RWPE2 (cell line): ENCODE measurements at regions not wholly inside any gene's neighbourhood (a gene's known extent, or its start where the extent isn't known, plus 50 kb on each side); places are given as distances from the start of the nearest gene placed in this dataset.

Experiments used
- ATAC-seq: fragments of 200-7000 bp; cut with Tn5 transposase; 3 replicates; pipeline ENCODE4 v1.9.1; 2021; ENCODE audit warnings: low read depth
- DNase-seq: peaks from one replicate; pipeline ENCODE4 v3.0.0-alpha.2; 2020; ENCODE audit warnings: low spot score
- H3K27ac ChIP-seq: fragments of 450-650 bp; 2 replicates; pipeline ENCODE4 v1.5.1; 2017; ENCODE audit warnings: mild to moderate bottlenecking; ENCODE audit not compliant: poor library complexity, severe bottlenecking
- H3K27me3 ChIP-seq: fragments of 250-450 bp; sonication (Bioruptor Pico); 2 replicates; pipeline ENCODE4 v1.5.1; 2021; ENCODE audit warnings: mild to moderate bottlenecking, moderate library complexity; ENCODE audit not compliant: insufficient read depth, poor library complexity, severe bottlenecking
- H3K36me3 ChIP-seq: fragments of 250-450 bp; sonication (Bioruptor Pico); 2 replicates; pipeline ENCODE4 v1.5.1; 2020; ENCODE audit warnings: low read depth, mild to moderate bottlenecking, moderate library complexity
- H3K4me1 ChIP-seq: fragments of 250-450 bp; sonication (Bioruptor Pico); 2 replicates; pipeline ENCODE4 v1.5.1; 2021; ENCODE audit warnings: mild to moderate bottlenecking, moderate library complexity; ENCODE audit not compliant: insufficient read depth, poor library complexity, severe bottlenecking
- H3K4me3 ChIP-seq: fragments of 250-450 bp; sonication (Bioruptor Pico); 2 replicates; pipeline ENCODE4 v1.5.1; 2021; ENCODE audit warnings: mild to moderate bottlenecking, moderate library complexity; ENCODE audit not compliant: severe bottlenecking
- H3K9me3 ChIP-seq: fragments of 250-450 bp; sonication (Bioruptor Pico); 2 replicates; pipeline ENCODE4 v1.5.1; 2021; ENCODE audit warnings: mild to moderate bottlenecking, moderate library complexity; ENCODE audit not compliant: severe bottlenecking
- CTCF ChIP-seq: fragments of 450-650 bp; IDR thresholded peaks from one replicate; pipeline ENCODE4 v1.5.1; 2017; ENCODE audit warnings: mild to moderate bottlenecking, moderate library complexity; ENCODE audit not compliant: poor library complexity, severe bottlenecking

DNA sequence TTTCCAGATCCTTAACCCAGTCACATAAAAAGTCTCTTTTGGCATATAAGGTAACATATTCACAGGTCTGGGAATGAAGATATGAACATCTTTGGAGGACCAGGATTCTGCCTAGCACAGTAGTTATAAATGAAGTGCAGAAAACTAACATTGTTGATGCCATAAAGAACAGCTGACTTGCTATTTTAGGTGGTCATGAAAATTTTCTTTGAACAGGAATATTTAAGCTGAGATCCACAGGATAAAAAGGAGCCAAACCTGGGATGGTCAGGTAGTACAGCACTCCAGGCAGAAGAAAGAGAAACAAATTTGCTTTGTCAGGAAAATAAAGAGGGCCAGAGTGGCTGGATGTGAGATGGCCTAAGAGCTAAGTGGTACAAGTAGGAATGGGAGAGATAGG is 80.0 kb downstream of the CENPW start:
- Histone ChIP-seq H3K4me1 (no peaks in the 10 kb centered on the region), H3K4me3 (no peak overlapping the region), H3K36me3 (no peaks in the 10 kb centered on the region), H3K27me3 (no peaks in the 10 kb centered on the region), H3K27ac (no peak overlapping the region), H3K9me3 (peaks cover 3% of the 10 kb centered on the region)
- no peak for ATAC-seq
- DNase-seq: no peak
- no peak for TF ChIP-seq CTCF

DNA sequence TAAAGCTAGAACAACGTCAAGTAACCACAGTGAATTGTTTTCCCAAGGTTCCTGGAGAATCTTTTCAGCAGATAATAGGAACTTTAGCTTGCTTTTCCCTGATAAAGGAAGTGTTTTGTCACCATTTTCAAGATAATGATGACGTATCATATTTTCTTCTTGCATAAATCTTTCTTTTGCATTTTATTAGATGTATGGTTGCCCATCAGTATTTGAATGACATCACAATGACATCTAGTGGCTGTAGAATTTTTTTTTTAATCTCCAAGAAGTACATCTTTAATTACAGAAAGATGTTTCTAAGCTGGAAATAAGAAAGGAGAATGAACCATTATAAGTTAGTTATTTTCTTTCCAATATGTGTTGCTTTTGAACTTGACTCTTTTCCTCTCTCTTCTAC is 83.0 kb downstream of the CENPW start:
- TF ChIP-seq CTCF: peak; percentile 16
- no peak overlapping the region for H3K4me3 ChIP-seq
- H3K27ac ChIP-seq: no peak overlapping the region
- ATAC-seq (no peak), DNase-seq (no peak)
- H3K36me3 ChIP-seq: no peaks in the 10 kb centered on the region
- H3K27me3 ChIP-seq: no peaks in the 10 kb centered on the region
- no peaks in the 10 kb centered on the region for H3K4me1 ChIP-seq
- peaks cover 3% of the 10 kb centered on the region for H3K9me3 ChIP-seq

DNA sequence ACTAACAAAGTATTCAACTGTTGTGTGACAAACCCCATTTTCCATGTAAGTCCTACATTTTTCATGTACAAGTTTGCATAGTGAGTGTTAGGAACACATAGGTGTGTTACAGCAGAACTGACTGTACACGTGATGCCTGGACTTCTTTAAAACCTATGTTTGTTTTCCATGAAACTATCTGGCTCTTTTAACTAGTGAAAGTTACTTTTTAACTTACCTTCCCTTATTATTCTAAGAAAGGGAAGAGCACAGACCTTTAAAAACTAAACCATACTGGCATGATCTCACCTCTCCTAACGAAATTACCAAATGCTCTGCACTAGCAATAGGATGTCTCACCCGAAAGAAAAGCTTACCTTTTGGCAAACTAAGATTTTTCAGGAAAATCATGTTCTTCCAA is 87.8 kb downstream of the CENPW start:
- Histone ChIP-seq H3K27me3 (no peaks in the 10 kb centered on the region), H3K27ac (no peak overlapping the region), H3K4me3 (no peak overlapping the region), H3K4me1 (no peaks in the 10 kb centered on the region), H3K36me3 (no peaks in the 10 kb centered on the region), H3K9me3 (no peaks in the 10 kb centered on the region)
- DNase-seq: no peak
- ATAC-seq: no peak
- no peak for TF ChIP-seq CTCF

DNA sequence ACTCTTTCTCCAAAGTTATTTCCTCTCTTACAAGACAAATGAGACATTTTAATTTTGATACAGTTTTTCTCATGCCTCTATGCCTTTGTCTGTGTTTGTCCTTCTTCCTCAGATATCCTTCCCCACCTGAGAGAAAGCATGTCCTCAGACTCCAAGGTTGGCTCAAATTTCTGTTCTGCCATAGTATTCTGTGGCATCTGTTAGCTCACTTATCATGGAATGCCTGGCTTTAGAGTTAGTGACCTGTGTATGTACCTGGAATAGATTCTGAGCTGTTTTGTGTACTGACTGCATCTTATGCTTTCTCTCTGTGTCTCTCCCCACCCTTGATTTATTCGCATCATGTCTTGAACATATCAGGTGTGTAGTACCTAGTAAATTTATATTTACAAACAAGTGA is 90.0 kb downstream of the CENPW start:
- ATAC-seq (no peak), DNase-seq (no peak)
- TF ChIP-seq CTCF: no peak
- H3K4me3 ChIP-seq: no peak overlapping the region
- no peak overlapping the region for H3K27ac ChIP-seq
- no peaks in the 10 kb centered on the region for H3K36me3 ChIP-seq
- no peaks in the 10 kb centered on the region for H3K4me1 ChIP-seq
- H3K9me3 ChIP-seq: no peaks in the 10 kb centered on the region
- H3K27me3 ChIP-seq: no peaks in the 10 kb centered on the region

DNA sequence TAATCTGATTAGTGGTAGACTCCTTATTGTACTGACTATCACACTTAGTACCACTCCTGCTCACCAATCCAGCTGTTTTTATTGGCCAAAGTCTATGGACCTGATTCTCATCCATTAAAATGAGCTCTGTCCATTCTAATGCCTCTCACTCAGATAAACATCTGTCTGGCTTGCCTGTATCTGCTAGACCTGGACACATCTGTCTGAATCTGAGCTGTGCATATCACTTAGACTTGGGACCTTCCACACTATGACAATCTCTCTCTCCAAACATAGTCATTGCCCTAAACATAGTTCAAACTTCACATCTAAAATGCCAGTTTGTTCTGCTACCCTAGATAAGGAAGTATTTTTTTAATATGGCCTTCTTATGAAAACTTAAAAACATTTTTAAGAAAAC is 92.6 kb downstream of the CENPW start:
- DNase-seq: no peak
- Histone ChIP-seq H3K27ac (no peak overlapping the region), H3K9me3 (no peaks in the 10 kb centered on the region), H3K36me3 (no peaks in the 10 kb centered on the region), H3K27me3 (no peaks in the 10 kb centered on the region), H3K4me3 (no peak overlapping the region), H3K4me1 (no peaks in the 10 kb centered on the region)
- no peak for TF ChIP-seq CTCF
- no peak for ATAC-seq
